GM04504 (cell line): ENCODE measurements at regions not wholly inside any gene's neighbourhood (a gene's known extent, or its start where the extent isn't known, plus 50 kb on each side); places are given as distances from the start of the nearest gene placed in this dataset.

ENCODE experiments used
- DNase-seq: peaks from one replicate; pipeline ENCODE4 v3.0.0-alpha.2; 2012; ENCODE audit warnings: low read depth

DNA sequence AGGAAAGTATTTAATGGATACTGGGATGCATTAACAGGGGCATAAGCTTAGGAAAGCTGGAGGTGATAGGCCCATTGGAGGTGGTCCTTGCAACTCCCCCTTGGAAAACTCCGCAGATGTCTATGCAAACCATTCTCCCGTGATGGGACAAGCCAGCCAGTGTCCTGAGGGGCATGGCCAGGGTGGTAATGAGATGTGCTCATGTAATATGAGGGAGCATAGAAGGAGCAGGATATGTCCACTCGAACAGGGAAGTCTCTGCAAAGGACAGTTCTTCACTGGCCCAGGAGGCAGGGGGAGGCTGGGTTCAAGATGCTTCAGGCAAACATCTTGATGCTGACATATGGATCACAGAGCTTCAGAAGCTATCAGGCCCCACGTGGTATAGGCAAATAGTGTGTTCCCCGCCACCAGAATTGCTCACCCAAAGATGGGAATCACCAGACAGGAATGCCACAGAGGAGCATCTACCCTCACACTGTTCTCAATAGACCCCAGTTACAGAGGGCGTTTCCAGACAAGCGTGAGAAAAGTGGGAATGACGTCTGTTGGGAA, 201.6 kb upstream of the CDH4 start:
- no peak for DNase-seq

- no peak for DNase-seq
Measured at GRCh38 chr20:61052195-61052750, 199.8 kb upstream of the CDH4 start.

- no peak for DNase-seq
Measured at GRCh38 chr20:61052776-61053442, 199.2 kb upstream of the CDH4 start.

DNA sequence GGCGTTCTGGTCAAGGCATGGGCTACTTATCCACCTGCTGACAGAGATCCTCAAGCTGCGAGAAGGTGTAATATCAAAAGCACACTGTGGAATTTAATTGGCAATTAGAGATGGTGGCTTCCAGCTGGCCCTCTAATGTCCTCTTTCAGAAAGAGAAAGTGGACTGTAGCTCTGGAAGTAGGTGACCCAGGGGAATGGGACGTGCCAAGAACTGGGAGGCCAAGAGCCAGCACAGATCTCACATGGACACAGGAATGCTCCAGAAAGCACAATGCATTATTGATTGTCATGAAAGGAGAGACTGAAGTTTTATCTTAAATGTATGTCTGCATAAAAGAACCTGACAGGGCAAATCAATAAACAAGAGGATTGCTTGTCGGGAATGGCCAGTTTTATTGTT, 198.6 kb upstream of the CDH4 start:
- no peak for DNase-seq

DNA sequence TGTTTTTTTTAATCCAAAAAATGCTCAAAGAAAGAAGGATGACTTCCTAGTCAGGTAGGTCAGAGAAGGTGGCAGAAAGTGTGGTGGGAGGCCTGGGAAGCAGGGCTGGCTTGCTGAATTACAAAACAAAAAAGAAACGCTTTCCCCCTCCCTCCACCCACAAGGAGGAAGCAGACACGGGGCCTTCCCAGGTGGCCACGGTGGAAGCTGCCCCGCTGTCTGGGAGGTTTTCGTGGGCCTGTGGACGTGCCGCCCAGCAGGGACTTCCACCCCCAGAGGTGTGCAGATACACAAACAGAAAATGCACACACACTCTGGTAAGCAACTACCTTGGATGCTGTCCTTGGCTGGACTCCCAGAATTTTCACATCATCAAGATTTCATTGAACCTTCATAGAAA, 198.2 kb upstream of the CDH4 start:
- DNase-seq: no peak

DNA sequence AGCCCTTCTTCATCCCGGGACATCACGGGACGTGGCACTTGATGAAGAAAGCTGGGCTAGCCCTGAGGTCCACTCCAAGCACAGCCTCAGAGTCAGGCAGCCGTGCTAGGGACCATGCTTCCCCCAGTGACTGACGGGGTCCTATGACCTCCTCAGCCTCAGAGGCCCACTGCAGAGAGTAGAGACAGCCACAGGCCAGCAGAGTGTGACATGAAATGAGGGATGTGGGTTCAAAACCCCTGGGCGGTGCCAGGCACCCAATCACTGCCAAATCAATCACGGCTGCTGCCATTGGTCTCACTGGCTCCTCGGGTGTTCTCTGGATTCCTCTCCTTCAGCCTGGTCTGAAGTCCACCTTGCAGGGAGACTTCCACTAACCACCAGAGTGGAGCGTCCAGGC, 197.7 kb upstream of the CDH4 start:
- DNase-seq: no peak

DNA sequence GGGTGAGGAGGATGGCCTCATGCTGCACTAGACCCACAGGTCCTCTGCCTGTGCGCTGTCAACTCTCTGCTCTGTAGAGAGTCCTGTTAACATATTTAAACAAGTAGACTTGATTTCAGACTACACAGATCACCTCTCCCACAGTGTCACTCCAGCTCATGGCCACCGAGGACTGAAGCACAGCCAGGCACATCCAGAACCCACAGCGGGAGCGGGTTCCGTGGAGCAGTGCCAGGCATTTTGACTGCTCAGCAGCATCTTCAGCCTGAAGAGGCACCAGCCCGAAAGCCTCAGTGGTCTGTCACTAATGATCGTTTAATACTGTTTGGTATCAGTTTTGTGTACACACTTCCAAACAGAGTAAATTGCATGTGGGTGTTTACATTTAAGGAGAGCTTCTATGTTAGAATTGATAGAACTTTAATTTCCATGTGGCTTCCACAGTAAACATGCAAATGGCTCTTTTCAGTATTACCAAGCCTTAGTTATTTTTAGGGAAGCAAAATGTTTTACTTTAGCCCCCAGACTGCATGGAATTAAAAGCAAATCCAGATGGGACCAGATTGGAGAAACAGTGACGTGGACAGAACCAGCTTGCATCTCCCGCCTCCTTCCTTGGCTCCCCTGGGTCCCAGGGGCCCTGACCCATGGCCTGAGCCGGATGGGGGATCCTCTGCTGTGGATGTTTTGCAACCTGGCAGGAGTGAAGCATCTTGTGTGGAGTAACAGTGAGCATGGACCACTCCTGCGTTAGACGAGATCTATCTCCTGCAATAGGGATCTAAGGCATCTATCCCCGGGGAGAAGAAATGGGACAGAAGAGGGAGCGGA, 196.7 kb upstream of the CDH4 start:
- no peak for DNase-seq

DNA sequence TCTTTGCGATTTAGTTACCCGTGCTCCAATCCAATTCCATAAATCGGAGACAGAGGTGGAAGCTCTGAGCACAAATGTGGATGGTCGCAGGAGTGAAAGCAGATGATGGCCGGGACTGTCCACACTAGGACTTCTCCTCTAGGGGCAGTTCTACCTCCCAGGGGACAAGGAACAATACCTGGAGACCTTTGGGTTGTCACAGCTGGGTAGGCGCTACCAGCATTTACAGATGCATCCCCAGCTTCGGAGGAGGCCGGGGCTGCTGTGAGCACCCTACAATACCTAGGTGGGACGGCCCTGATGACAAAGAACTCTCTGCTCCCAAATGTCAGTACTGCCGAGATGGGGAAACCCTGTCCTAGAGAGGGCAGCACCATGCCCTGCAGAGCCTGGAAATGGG, 195.9 kb upstream of the CDH4 start:
- no peak for DNase-seq

DNA sequence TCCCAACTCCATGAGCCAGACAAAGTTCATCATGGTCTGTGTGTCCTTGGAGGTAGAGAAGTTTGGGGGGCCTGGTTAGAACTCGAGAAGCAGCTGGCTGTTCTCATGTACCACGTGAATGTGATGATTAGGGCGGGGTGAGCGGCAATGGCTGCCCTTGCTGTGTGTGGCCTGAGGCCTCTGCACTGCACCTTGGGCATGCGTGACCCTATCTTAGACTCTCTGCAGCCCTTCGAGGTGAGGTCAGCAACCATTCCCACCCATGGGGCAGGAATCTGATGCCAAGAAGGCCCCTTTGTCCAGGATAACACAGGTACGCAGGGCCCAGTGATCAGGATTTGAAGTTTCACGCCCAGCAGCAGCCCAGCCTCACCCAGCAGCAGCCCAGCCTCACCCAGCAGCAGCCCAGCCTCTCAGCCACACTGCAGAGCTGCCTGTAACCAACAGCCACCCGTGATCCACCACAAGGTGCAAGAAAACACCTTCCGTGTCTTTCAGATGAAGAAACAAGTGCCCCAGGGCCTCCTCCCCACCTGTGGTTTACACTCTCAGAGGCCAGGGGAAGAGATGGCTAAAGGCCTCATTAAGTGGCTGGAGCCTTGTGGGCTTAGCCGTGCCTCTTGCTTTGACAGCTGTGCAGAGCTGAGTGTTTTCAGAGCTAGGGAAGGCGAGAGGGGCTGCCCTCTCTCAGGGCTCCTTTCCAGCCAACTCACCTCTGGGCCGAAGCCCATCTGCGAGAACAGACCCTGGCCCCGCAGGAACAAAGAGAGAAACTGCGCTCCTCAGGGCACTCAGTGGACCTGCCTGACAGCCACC, 195.2 kb upstream of the CDH4 start:
- DNase-seq: no peak

DNA sequence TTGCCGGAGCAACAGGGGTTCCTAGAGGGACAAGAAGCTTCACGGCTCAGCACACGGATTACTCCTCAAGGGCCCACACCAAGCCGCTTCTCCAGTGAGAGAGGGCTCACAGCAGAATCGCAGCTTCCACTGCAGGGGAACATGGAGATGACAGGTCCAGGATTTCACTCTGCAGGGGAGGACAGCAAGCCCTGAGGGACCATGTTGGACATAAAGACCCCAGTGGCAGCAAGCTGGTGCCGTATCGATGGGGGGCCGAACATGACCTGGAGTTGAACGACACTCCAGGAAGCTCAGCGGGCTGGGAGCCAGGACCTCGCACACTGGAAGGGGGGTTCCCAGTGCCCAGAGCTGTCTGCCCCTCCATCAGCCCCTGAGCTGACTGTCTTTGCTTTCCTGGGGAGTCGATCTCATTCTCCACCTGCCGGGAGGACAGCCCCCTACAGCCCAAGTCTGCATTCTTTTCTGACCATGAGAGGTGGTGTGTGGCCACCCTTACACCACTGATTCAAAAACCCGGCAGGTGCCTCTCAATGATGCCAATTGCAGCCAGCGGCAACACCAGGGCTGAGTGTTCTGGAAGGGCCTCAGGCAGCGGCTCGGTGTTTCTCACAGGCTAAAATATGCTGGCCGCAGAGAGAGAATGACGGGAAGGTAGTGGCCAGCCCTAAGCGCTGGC, 194.5 kb upstream of the CDH4 start:
- DNase-seq: no peak

DNA sequence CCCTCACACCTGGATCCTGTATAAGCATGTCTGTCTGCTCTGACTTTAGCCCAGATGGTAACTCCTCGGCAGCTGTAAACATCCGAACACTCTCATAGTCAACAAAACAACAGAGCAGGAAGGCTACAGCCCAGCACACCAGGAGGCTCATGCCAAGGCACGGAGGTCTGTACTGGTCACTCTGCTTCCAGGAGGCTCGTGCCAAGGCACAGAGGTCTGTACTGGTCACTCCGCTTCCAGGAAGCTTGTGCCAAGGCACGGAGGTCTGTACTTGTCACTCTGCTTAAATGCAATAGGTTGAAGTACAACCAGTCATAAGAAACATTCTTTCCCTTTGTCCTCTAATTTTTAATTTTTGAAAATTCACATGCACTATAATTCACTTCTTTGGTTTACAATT, 190.1 kb upstream of the CDH4 start:
- DNase-seq: no peak

DNA sequence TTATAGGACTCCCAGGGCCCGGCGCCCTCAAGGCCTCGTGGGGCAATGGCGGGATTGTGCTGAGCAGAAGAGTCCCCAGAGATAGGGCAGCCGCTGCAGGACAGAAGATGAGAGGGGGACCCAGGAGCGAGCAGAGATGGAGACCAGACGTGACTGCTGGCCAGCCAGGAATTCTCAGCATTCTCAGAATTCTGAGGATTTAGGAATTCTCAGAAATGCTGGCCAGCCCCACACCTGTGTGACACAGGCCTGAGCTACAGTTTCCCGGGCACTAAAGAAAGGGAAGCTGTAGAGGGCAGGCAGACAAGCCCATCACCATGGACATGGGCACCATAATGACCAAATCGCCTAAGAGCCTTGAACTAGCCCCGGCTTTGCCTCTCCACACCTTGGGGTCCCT, 186.2 kb upstream of the CDH4 start:
- no peak for DNase-seq

DNA sequence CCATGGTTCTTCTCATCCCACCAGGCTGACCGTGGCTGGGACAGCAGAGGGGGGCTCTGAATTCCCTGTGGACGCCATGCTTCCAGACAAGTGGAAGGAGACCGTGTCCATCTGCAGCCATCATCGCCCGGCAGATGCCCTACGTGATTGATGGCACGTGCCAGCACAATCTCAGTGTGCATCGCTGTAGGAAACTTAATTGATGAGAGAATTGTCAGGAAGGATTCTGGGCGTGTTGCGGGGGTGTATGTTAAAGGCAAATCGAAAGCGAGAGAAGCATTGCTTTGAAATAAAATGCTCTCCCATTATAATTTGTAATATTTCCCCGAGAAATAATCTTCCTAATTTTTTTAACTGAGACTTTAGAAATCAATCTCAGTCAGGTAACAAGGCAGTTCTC, 185.5 kb upstream of the CDH4 start:
- DNase-seq: no peak

DNA sequence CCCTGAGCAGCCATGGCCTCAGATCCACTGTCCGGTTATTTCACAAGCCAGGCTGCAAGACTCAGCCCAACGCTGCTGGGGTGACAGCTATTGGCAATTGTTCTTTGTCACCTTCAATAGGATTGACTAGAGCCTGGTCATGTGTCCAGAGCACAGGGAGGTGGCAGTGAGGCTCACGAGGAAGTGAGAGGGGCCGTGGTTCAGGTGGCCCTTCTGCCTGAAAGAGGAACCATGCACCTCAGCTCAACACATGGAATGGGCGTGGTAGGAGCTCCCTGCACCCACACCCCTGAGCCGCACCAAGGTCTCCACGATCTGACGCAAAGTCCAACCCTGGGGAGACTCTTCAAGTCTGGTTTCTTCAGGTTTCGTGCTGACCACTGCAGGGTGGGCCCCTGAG, 184.8 kb upstream of the CDH4 start:
- DNase-seq: no peak

GRCh38 chr20:61072398-61072797, 179.7 kb upstream of the CDH4 start:
- DNase-seq: no peak

- no peak for DNase-seq
Measured at GRCh38 chr20:61073376-61073775, 178.7 kb upstream of the CDH4 start.

DNA sequence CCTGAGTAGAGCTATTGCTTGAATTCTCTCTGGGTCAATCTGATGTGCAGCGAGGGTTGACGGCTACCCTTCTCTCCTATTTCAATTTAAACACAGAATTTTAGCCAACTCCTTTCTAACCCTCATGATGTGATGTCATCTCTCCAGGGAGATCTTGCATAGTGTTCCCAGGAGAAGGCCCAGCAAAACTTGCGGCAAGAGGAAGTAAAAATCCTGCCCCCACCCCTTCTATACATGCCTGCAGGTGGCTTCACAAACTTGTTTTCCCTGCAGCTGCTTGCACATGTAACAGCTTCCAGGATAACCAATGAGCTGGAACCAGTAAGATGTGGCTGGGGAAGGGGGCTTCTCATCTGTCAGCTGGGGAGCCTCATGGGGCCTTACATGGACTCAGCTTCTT, 169.3 kb upstream of the CDH4 start:
- no peak for DNase-seq

DNA sequence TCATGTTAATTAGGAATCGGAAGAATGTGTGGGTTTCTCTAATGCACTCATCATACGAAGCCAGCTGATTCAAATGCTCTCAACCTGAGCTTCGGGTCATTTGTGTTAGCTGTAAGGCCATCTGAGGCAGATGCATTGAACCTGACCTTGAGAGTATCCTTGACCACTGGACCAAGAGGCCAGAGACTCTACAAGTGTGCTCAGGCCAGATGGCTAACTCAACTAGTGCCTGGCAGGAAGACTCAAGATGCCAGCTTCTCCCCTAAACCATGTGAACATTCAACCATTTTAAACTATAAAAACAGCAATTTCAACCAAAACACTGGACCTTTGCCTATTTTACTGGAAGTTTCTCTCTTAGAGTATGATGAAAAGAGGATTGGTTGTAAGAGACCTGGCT, 168.6 kb upstream of the CDH4 start:
- no peak for DNase-seq

- no peak for DNase-seq
Measured at GRCh38 chr20:61086031-61086430, 166.0 kb upstream of the CDH4 start.

GRCh38 chr20:61090541-61090940, 161.5 kb upstream of the CDH4 start:
- no peak for DNase-seq

DNA sequence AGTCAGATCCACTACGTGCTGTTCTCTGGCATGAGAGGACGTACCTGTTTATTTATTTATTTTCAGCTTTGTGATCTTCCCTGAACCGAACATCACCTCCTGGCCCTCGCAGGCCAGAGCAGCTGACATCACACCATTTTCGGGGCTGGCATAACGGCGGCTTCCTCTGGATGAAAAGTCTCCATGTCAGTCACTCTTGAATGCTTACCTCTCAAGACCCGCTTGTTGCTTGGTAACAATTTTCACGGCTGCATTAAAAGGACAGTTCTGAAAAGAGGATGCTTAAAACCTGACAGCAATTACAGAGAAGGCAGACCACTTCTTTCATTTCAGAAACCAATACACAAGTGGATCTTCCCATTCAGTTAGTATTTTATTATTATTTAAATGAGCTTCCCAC, 159.8 kb upstream of the CDH4 start:
- no peak for DNase-seq

- DNase-seq: no peak
Measured at GRCh38 chr20:61094581-61094980, 157.5 kb upstream of the CDH4 start.
